Adipocyte (in vitro differentiated cells): ENCODE measurements at regions not wholly inside any gene's neighbourhood (a gene's known extent, or its start where the extent isn't known, plus 50 kb on each side); places are given as distances from the start of the nearest gene placed in this dataset.

ENCODE experiments used
- DNase-seq: peaks from one replicate; pipeline ENCODE4 v3.0.0-alpha.2; 2015; ENCODE audit warnings: low read depth
- H3K27me3 ChIP-seq: replicated peaks from 2 replicates; pipeline ENCODE4 v1.7.0; 2013; ENCODE audit warnings: mild to moderate bottlenecking, low read length, moderate library complexity; ENCODE audit not compliant: control insufficient read depth, insufficient read depth
- H3K36me3 ChIP-seq: 2 replicates; pipeline ENCODE4 v1.7.0; 2013; ENCODE audit warnings: low read length, mild to moderate bottlenecking, moderate library complexity; ENCODE audit not compliant: control insufficient read depth, insufficient read depth, severe bottlenecking
- H3K4me1 ChIP-seq: 2 replicates; pipeline ENCODE4 v1.7.0; 2013; ENCODE audit warnings: mild to moderate bottlenecking, low read length, moderate library complexity; ENCODE audit not compliant: control insufficient read depth, insufficient read depth
- H3K4me3 ChIP-seq: 2 replicates; pipeline ENCODE4 v1.7.0; 2013; ENCODE audit warnings: mild to moderate bottlenecking, low read length, moderate library complexity
- H3K9ac ChIP-seq: 2 replicates; pipeline ENCODE4 v1.7.0; 2013; ENCODE audit warnings: mild to moderate bottlenecking, low read length, moderate library complexity
- H3K9me3 ChIP-seq: 2 replicates; pipeline ENCODE4 v1.7.0; 2013; ENCODE audit warnings: mild to moderate bottlenecking, low read length, moderate library complexity; ENCODE audit not compliant: control insufficient read depth

GRCh38 chr20:16975682-16976081, 227.5 kb downstream of the OTOR start:
- H3K4me1 ChIP-seq = no peaks in the 10 kb centered on the region
- H3K36me3 ChIP-seq = no peaks in the 10 kb centered on the region
- H3K4me3 ChIP-seq = no peak overlapping the region
- no peak overlapping the region for H3K9ac ChIP-seq
- H3K27me3 ChIP-seq = peaks cover 4% of the 10 kb centered on the region
- H3K9me3 ChIP-seq = peaks cover 7% of the 10 kb centered on the region
- no peak for DNase-seq

- peaks cover 7% of the 10 kb centered on the region for H3K9me3 ChIP-seq
- no peak overlapping the region for H3K4me3 ChIP-seq
These were observed 230.3 kb downstream of the OTOR start for GRCh38 chr20:16978497-16978896.

GRCh38 chr20:16982091-16982726, 234.1 kb downstream of the OTOR start:
- Histone ChIP-seq H3K27me3 (no peaks in the 10 kb centered on the region), H3K9ac (no peak overlapping the region), H3K36me3 (no peaks in the 10 kb centered on the region), H3K4me3 (no peak overlapping the region), H3K4me1 (no peaks in the 10 kb centered on the region), H3K9me3 (peaks cover 7% of the 10 kb centered on the region)
- DNase-seq = no peak

More at GRCh38 chr20:16978497-16978896, 230.3 kb downstream of the OTOR start:
- H3K36me3 ChIP-seq = no peaks in the 10 kb centered on the region
- no peak overlapping the region for H3K9ac ChIP-seq
- DNase-seq = no peak
- no peaks in the 10 kb centered on the region for H3K4me1 ChIP-seq
- H3K27me3 ChIP-seq = peaks cover 4% of the 10 kb centered on the region

GRCh38 chr20:16984481-16984880, 236.3 kb downstream of the OTOR start:
- H3K27me3 ChIP-seq = no peaks in the 10 kb centered on the region
- DNase-seq = no peak
- no peaks in the 10 kb centered on the region for H3K4me1 ChIP-seq
- H3K4me3 ChIP-seq = no peak overlapping the region
- H3K9me3 ChIP-seq = no peaks in the 10 kb centered on the region
- H3K9ac ChIP-seq = no peak overlapping the region
- no peaks in the 10 kb centered on the region for H3K36me3 ChIP-seq

- Histone ChIP-seq H3K4me3 (no peak overlapping the region), H3K27me3 (peaks cover 5% of the 10 kb centered on the region), H3K4me1 (no peaks in the 10 kb centered on the region), H3K36me3 (no peaks in the 10 kb centered on the region), H3K9me3 (no peaks in the 10 kb centered on the region), H3K9ac (no peak overlapping the region)
- DNase-seq = no peak
These were observed 223.5 kb upstream of the PCSK2 start for GRCh38 chr20:17003170-17003870.

- Histone ChIP-seq H3K9ac (no peak overlapping the region), H3K9me3 (no peaks in the 10 kb centered on the region), H3K4me3 (no peak overlapping the region), H3K27me3 (peaks cover 2% of the 10 kb centered on the region), H3K36me3 (no peaks in the 10 kb centered on the region), H3K4me1 (no peaks in the 10 kb centered on the region)
- DNase-seq = no peak
These were observed 216.7 kb upstream of the PCSK2 start for GRCh38 chr20:17010181-17010580.

- Histone ChIP-seq H3K9ac (no peak overlapping the region), H3K9me3 (no peaks in the 10 kb centered on the region), H3K27me3 (peaks cover 2% of the 10 kb centered on the region), H3K4me1 (no peaks in the 10 kb centered on the region), H3K4me3 (no peak overlapping the region), H3K36me3 (no peaks in the 10 kb centered on the region)
- no peak for DNase-seq
These were observed 214.2 kb upstream of the PCSK2 start for GRCh38 chr20:17012546-17013226.

GRCh38 chr20:17014217-17014616, 212.6 kb upstream of the PCSK2 start:
- Histone ChIP-seq H3K4me1 (no peaks in the 10 kb centered on the region), H3K36me3 (no peaks in the 10 kb centered on the region), H3K9me3 (no peaks in the 10 kb centered on the region), H3K4me3 (no peak overlapping the region), H3K9ac (no peak overlapping the region), H3K27me3 (peaks cover 2% of the 10 kb centered on the region)
- no peak for DNase-seq

- Histone ChIP-seq H3K9me3 (no peaks in the 10 kb centered on the region), H3K4me3 (no peak overlapping the region), H3K27me3 (peaks cover 2% of the 10 kb centered on the region), H3K4me1 (no peaks in the 10 kb centered on the region), H3K9ac (no peak overlapping the region), H3K36me3 (no peaks in the 10 kb centered on the region)
- no peak for DNase-seq
These were observed 212.0 kb upstream of the PCSK2 start for GRCh38 chr20:17014756-17015366.

- Histone ChIP-seq H3K4me1 (no peaks in the 10 kb centered on the region), H3K9me3 (no peaks in the 10 kb centered on the region), H3K27me3 (peaks cover 2% of the 10 kb centered on the region), H3K36me3 (no peaks in the 10 kb centered on the region), H3K9ac (no peak overlapping the region), H3K4me3 (no peak overlapping the region)
- no peak for DNase-seq
These were observed 209.6 kb upstream of the PCSK2 start for GRCh38 chr20:17017232-17017631.

- H3K9ac ChIP-seq = no peak overlapping the region
- no peak overlapping the region for H3K4me3 ChIP-seq
- no peaks in the 10 kb centered on the region for H3K36me3 ChIP-seq
- H3K4me1 ChIP-seq = no peaks in the 10 kb centered on the region
- H3K9me3 ChIP-seq = no peaks in the 10 kb centered on the region
- H3K27me3 ChIP-seq = peaks cover 2% of the 10 kb centered on the region
- DNase-seq = no peak
These were observed 205.4 kb upstream of the PCSK2 start for GRCh38 chr20:17021481-17021880.
